Stimulated activated CD8-positive, alpha-beta memory T cell treated with anti-CD3 and anti-CD28 coated beads, Interleukin-4, amount 100 ng/mL, for 24 hours (primary cell): ENCODE measurements at regions not wholly inside any gene's neighbourhood (a gene's known extent, or its start where the extent isn't known, plus 50 kb on each side); places are given as distances from the start of the nearest gene placed in this dataset.
"Not testable (repeated sequence)": the region's sequence is repeated elsewhere in the genome, so short reads cannot be mapped to it uniquely, and the experiment has no call there.

Experiments
- DNase-seq: peaks from one replicate; pipeline ENCODE4 v3.0.0-alpha.2; 2020; ENCODE audit warnings: low read depth

- no peak for DNase-seq
Observed at GRCh38 chr3:10625323-10625722, 119.9 kb upstream of the ATP2B2 start.

DNA sequence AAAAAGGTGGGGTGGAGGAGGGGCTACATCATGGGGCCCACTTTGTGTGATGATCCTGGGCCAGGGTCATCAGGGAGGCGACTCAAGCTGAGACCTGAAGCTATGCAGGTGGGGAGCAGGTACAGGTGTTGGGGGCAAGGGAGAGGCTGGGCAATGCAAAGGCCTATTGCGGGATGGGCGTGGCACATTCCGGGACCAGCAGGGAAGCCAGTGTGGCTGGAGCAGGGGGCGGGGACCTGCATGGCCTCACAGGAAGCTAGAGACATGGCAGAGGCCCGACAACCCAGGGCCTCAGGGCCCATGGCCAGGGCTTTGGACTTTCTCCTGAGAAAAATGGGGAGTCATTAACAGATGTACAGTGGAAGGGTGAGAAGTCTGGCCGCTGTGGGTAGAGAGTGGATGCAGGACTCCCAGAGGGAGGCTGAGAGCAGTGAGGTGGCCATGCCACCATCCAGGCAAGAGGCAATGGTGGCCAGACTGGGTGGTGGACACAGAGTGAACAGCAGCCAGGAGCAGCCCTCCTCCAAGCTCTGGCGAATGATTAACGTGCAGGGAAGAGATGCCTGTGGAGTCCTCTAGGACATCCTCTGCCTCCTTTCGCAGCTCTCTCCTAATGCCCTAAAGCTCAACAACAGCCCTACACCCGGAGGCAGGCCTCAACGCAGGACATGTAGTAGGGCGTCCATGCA lies 122.6 kb upstream of the ATP2B2 start:
- no peak for DNase-seq

GRCh38 chr3:10628891-10629670 lies 123.7 kb upstream of the ATP2B2 start:
- DNase-seq, result no peak

DNA sequence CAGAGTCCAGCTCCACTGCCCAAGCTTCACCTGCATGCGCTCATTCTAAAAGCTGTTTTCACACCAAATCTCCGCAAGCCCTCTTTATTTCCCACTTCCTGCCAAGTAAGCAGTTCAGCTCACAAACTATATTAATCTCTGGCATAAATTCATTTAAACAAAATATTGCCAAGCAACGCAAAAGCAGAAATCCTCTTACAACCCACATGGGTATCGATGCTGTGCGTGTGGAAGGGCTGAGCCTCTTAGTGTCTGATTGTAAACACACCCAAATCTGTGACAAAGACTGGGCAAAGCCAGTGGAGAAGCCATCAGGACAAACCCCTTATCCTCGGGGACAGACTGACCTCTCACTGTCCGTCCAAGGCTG lies 124.3 kb upstream of the ATP2B2 start:
- no peak for DNase-seq

GRCh38 chr3:10631224-10631623 lies 125.8 kb upstream of the ATP2B2 start:
- no peak for DNase-seq

DNA sequence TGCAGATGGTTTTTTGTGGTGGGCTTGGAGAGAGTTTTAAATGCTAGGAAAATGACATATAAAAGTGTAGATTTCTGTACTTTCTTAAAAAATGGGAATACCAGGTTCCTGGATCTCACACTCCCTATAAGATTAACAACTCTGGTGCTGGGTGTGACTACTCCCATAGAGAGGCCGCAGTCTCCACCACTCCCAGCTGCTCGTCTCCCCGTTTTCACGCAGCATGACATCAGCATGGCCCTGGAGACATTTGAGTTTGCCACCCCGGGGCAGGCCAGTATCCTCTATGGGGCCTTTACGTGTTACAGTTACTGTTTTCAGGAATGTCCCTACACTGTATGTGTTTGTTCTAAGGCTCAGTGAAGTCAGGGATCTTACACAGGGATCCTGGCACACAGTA lies 126.7 kb upstream of the ATP2B2 start:
- DNase-seq, result no peak

DNA sequence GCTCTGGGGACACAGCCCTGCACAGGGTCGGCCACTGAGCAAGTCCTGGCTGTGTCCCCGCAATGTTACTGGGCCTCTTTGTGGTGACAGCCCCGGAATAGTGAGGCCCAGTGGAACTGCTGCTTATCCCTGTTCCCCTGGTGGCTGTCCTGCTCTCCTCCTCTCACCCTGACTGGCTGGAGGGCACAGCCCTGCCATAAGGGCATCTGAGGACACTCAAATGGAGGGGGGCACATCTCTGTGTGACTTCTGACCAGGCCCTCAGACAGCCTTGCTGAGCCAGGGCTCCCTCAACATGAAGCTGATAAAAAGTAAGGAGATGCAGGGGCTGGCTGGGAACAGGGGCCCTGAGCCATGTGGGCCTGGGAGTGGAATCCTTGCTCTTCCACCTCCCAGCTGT lies 127.4 kb upstream of the ATP2B2 start:
- DNase-seq, result no peak

- no peak for DNase-seq
Observed at GRCh38 chr3:10635446-10636076, 130.2 kb upstream of the ATP2B2 start.

DNA sequence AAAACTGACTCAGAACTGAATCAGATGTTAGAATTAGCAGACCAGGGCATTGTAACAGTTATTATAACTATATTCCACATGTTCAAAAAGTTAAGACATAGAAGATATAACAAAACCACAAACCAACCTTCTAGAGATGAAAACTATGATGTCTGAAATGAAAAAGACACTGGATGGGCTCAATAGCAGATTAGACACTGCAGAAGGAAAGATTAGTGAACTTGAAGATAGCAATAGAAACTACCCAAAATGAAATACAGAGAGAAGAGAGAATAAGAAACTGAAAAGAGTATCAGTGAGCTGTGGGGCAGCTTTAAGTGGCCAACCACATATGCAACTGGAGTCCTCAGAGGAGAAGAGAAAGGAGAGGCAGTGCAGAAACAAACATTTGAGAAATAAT lies 132.0 kb upstream of the ATP2B2 start:
- DNase-seq, result no peak

- no peak for DNase-seq
Observed at GRCh38 chr3:10638466-10638865, 133.1 kb upstream of the ATP2B2 start.

GRCh38 chr3:10641760-10642159 lies 136.4 kb upstream of the ATP2B2 start:
- DNase-seq, result no peak

DNA sequence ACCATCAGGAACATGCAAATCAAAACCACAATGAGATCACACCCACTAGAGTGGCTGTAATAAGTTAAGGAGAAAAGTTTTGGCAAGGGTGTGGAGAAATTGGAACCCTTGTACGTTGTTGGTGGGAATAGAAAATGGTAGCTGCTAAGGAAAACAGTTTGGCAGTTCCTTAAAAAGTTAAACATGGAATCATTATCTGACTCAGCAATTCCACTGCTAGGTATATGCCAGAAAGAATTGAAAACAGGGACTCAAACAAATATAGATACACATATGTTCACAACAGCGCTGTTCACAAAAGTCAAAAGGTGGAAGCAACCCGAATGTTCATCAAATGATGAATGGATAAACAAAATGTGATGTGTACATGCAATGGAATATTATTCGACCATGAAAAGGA lies 138.8 kb upstream of the ATP2B2 start:
- DNase-seq, result no peak

DNA sequence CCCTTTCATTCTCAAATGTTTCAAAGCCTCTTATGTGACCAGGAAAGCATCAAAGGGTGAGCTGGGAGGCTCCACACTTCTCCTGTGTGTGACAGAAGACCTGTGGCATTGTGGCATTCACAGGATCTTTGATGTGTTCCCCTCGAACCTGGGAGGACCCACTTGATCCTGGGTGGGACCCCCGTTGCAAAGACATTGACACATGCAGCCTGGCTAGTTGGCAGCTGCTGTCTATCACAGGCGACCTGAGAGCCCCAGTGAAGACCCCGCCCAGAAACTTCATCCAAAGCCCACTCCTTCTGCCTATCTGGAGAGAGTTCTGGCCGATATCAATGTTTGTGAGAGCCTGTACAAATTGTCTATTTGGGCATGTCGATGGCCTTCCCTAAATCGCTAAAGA lies 140.4 kb upstream of the ATP2B2 start:
- no peak for DNase-seq

- DNase-seq, result no peak
Observed at GRCh38 chr3:10646531-10647335, 141.3 kb upstream of the ATP2B2 start.

DNA sequence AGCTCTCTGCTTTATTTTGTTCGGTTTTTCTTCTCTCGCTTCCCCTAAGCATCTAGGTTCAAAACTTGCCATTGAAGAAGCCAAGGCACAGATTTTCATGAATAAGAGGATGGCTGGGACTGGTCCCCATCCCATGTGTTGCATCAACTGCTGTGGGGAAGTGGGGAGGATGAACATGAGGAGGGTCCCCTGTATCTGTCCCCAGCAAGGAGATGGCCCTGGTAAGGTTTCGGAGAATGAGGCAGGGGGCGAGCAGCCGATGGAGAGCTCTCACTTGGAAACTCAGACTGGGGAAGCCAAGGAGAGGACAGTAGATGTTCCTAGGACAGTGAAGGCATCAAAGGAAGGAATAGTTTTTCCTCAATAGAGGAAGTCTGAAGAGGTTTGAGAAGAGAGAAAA lies 142.0 kb upstream of the ATP2B2 start:
- no peak for DNase-seq

DNA sequence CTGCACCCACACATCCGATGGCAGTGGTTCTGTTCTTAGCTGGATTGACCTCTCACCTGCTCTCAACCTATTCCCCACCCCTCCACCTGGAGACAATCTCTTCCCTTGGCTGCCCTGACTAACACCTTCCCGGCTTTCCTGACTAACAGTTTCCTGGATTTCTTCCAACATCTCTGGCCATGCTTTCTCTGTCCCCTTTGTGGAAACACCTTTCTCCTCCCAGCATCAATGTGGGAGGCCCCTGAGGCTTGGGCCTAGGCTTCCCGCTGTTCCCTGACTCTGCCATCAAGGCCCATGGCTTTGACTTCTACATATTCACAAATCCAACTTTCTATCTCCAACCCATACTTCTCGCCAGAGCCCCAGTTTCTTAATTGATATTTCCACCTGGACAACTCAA lies 142.8 kb upstream of the ATP2B2 start:
- no peak for DNase-seq

DNA sequence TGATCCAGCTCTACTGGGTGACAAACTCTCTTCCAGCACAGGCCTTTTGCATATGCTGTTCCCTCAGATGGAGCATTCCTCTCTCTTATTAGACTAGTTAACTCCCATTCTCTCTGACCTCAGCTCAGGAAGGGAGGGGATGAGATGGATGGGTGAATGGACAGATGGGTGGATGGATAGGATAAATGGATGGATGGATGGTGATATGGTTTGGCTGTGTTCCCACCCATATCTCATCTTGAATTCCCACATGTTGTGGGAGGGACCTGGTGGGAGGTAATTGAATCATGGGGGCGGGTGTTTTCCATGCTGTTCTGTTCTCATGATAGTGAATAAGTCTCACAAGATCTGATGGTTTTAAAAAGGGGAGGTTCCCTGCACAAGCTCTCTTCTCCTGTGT lies 144.1 kb upstream of the ATP2B2 start:
- not testable (repeated sequence) for DNase-seq

DNA sequence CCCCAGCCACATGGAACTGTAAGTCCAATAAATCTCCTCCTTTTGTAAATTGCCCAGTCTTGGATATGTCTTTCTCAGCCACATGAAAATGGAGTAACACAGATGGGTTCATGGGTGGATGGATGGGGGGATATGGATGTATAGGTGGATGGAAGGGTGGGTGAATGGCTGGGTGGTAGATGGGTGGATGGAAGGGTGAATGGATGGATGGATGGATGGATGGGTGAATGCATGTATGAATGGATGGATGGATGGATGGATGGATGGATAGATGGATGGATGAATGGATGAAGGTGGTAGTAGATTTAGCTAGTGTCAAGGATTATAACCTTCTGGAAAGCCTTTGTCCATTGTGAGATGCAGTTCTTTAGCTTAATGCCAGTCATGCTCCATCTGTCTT lies 146.1 kb upstream of the ATP2B2 start:
- no peak for DNase-seq

DNA sequence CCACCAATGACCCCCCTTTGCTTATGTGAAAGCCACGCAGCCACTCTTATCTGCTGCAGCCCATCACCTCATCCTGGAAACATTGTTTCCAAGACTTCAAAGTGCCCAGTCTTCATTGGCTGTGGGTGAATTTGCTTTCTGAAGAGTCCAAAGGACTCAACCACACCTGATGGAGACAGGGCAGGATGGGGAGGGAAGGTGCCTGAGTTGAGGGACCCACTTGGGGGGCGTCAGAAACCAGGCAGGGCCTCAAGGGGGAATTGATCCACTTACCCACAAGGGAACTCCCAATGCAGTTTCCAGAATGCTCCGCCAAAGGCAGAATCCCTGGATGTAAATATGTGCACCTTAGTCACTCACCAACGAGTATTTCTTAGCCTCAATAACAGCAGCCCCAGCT lies 147.9 kb upstream of the ATP2B2 start:
- no peak for DNase-seq

DNA sequence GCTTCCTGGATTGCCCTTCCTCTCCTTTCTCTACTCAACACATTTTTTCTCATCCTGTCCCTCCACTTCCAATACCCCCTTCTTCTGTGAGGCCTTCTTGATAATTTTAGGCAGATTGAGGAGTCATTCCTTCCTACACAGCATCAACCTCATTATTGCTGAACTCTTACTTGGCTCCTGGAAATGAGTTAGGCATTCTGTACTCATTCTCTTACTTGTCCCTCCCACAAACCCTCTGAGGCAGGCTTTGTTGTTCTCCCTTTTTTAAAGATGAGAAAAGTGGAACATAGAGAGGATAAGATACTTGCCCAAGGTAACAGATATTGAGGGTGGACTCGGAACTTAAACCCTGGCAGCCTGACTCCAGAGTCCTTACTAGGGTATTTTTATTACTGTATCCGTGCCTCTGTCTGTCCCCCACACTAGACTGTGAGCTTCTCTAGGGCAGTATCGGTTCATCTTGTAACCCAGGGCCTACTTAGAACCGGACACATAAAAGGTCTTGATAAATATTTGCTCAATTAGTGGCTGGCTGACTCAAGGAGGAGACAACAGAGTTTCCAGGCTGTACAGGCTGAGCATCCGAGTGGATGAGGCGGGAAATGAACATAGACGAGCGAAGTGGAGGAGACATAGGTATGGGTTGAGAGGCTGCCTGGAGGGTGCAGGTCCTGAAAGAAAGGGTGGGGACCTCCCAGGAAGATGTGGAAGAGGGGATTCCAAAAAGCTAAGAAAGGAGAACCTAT lies 148.7 kb upstream of the ATP2B2 start:
- no peak for DNase-seq

DNA sequence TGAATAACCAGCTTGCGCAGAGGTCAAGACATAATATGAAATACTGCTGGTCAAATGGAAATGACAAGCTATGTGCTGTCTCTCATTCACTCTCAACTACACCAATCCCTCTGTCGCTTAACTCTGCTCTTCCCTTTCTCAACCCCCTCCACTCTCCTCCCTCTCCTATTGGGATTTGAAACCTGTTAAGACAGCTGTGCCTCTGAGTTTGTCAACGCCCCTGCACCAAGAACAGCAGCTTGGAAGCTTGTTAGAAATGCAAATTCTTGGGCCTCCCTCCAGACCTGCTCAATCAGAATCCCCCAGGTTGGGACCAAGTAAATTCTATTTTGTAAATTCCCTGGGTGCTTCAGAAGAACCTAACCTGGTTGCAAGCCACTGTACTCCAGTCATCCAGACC lies 149.7 kb upstream of the ATP2B2 start:
- DNase-seq, result no peak

- DNase-seq, result not testable (repeated sequence)
Observed at GRCh38 chr3:10657339-10657738, 152.0 kb upstream of the ATP2B2 start.
